Endothelial cell of umbilical vein (primary cell): ENCODE measurements at regions not wholly inside any gene's neighbourhood (a gene's known extent, or its start where the extent isn't known, plus 50 kb on each side); places are given as distances from the start of the nearest gene placed in this dataset.
"Not testable (repeated sequence)": the region's sequence is repeated elsewhere in the genome, so short reads cannot be mapped to it uniquely, and the experiment has no call there.

ENCODE experiments used
- BruUV-seq: library from RNA; stranded (reverse); fragments of 400-500 nt; replicated peaks from 2 replicates; lab custom pipeline; 2021; lab: Mats Ljungman, UMichigan
- CTCF ChIA-PET: fragments of 300-600, 350-600 bp; sonication (Branson Sonifier 250); formaldehyde crosslinking; loops from one replicate; lab custom pipeline; 2021; ENCODE audit warnings: antibody characterized with exemption, inconsistent platforms; lab: Charles Lee
- POLR2A ChIA-PET: fragments of 300-600, 350-600 bp; sonication (Branson Sonifier 250); formaldehyde crosslinking; loops from one replicate; lab custom pipeline; 2021; ENCODE audit warnings: antibody characterized with exemption, inconsistent platforms; lab: Charles Lee
- DNase-seq: peaks from one replicate; pipeline ENCODE4 v3.0.0-alpha.2; 2011; ENCODE audit warnings: low read depth, low spot score
- FAIRE-seq: peaks from 2 replicates; lab custom pipeline; 2011; peaks lifted over from hg19 to GRCh38; lab: Jason Lieb, UNC
- H2AFZ ChIP-seq: 2 replicates; pipeline ENCODE4 v1.6.0; 2012; ENCODE audit warnings: low read depth, low read length, control low read depth, inconsistent platforms
- H3K27ac ChIP-seq: 2 replicates; pipeline ENCODE4 v1.5.1; 2011; ENCODE audit warnings: low read depth, mild to moderate bottlenecking, control low read depth, low read length, moderate library complexity; ENCODE audit not compliant: insufficient read depth
- H3K27me3 ChIP-seq, 2 experiments: 2 replicates each; pipeline versions ENCODE4 v1.6.0 to v1.6.1; 2011; ENCODE audit warnings: low read length in 2 of 2, mixed read lengths in 1 of 2; ENCODE audit not compliant: control insufficient read depth in 2 of 2, insufficient read depth in 2 of 2
- H3K36me3 ChIP-seq, 2 experiments: 2 replicates in 1 of 2; 3 replicates in 1 of 2; pipeline ENCODE4 v1.5.1; 2011; ENCODE audit warnings: low read length in 2 of 2, mild to moderate bottlenecking in 1 of 2, moderate library complexity in 1 of 2; ENCODE audit not compliant: control insufficient read depth in 2 of 2, insufficient read depth in 2 of 2; ENCODE audit errors: extremely low read depth in 1 of 2
- H3K4me1 ChIP-seq: 3 replicates; pipeline ENCODE4 v1.5.1; 2011; ENCODE audit warnings: mild to moderate bottlenecking, low read length; ENCODE audit not compliant: control insufficient read depth, insufficient read depth; ENCODE audit errors: extremely low read depth
- H3K4me2 ChIP-seq: 2 replicates; pipeline ENCODE4 v1.6.1; 2011; ENCODE audit warnings: low read length, control low read depth, mixed read lengths; ENCODE audit not compliant: insufficient read depth
- H3K4me3 ChIP-seq, 3 experiments: fragments of 200-600 bp in 1 of 3; sonication (generic), shearing (Covaris generic) in 1 of 3; replicated peaks in 1 of 3; 2 replicates each; pipeline ENCODE4 v1.5.1; 2011 to 2016; ENCODE audit warnings: control low read depth in 3 of 3, low read length in 3 of 3, mild to moderate bottlenecking in 2 of 3, inconsistent platforms in 1 of 3, low read depth in 1 of 3, moderate library complexity in 1 of 3; ENCODE audit not compliant: insufficient read depth in 1 of 3
- H3K79me2 ChIP-seq: 2 replicates; pipeline ENCODE4 v1.6.0; 2012; ENCODE audit warnings: low read length, inconsistent platforms; ENCODE audit not compliant: control insufficient read depth, insufficient read depth
- H3K9ac ChIP-seq: replicated peaks from 2 replicates; pipeline ENCODE3; 2011; ENCODE audit warnings: low read length, control low read depth; ENCODE audit not compliant: insufficient read depth; ENCODE audit errors: extremely low read depth
- H3K9me1 ChIP-seq: replicated peaks from 3 replicates; pipeline ENCODE4 v1.6.0; 2011; ENCODE audit warnings: mild to moderate bottlenecking, low read length; ENCODE audit not compliant: control insufficient read depth, insufficient read depth; ENCODE audit errors: extremely low read depth
- H3K9me3 ChIP-seq: replicated peaks from 2 replicates; pipeline ENCODE4 v1.5.1; 2012; ENCODE audit warnings: low read length, inconsistent platforms; ENCODE audit not compliant: control insufficient read depth, insufficient read depth
- H4K20me1 ChIP-seq: replicated peaks from 2 replicates; pipeline ENCODE3; 2011; ENCODE audit warnings: mild to moderate bottlenecking, low read length; ENCODE audit not compliant: control insufficient read depth, insufficient read depth; ENCODE audit errors: extremely low read depth
- CTCF ChIP-seq, 2 donors: IDR thresholded peaks; 1 replicate in 1 of 2; 2 replicates in 1 of 2; pipeline ENCODE4 v1.5.1; 2011; ENCODE audit warnings: low read length in 2 of 2, mild to moderate bottlenecking in 2 of 2, moderate library complexity in 2 of 2, control low read depth in 1 of 2, inconsistent platforms in 1 of 2, low read depth in 1 of 2; ENCODE audit not compliant: insufficient read depth in 1 of 2; ENCODE audit errors: extremely low read depth in 1 of 2
- EZH2 ChIP-seq: IDR thresholded peaks from 2 replicates; pipeline ENCODE4 v1.6.1; 2012; ENCODE audit warnings: borderline replicate concordance, low read depth, mild to moderate bottlenecking, moderate library complexity, low read length, inconsistent platforms; ENCODE audit not compliant: severe bottlenecking
- FOS ChIP-seq: IDR thresholded peaks from 2 replicates; pipeline ENCODE4 v1.6.1; 2011; ENCODE audit warnings: mild to moderate bottlenecking, low read length, moderate library complexity, borderline replicate concordance; ENCODE audit not compliant: insufficient read depth
- GATA2 ChIP-seq: IDR thresholded peaks from 2 replicates; pipeline ENCODE4 v1.7.0; 2011; ENCODE audit warnings: low read depth, mild to moderate bottlenecking, moderate library complexity, mixed read lengths, low read length; ENCODE audit not compliant: insufficient read length, insufficient read depth
- JUN ChIP-seq: IDR thresholded peaks from 2 replicates; pipeline ENCODE4 v1.6.1; 2011; ENCODE audit warnings: borderline replicate concordance, low read depth; ENCODE audit not compliant: insufficient read length, insufficient read depth
- MAX ChIP-seq: IDR thresholded peaks from 2 replicates; pipeline ENCODE4 v1.6.1; 2011; ENCODE audit not compliant: insufficient read depth, insufficient read length
- MYC ChIP-seq: IDR thresholded peaks from one replicate; pipeline ENCODE4 v1.6.1; 2011; ENCODE audit warnings: mild to moderate bottlenecking, low read depth, low read length
- POLR2A ChIP-seq: IDR thresholded peaks from 2 replicates; pipeline ENCODE4 v1.6.1; 2012; ENCODE audit warnings: low read depth, mild to moderate bottlenecking, control low read depth, low read length
- dilution Hi-C: fragments of 300-500 bp; cut with MboI; formaldehyde crosslinking; loops from one replicate; pipeline ENCODE4 v1.15.0; 2019; ENCODE audit warnings: low sequenced_read_pairs; ENCODE audit not compliant: extremely low pct_ligation_motif_present
- intact Hi-C: fragments of 100-400 bp; cut with micrococcal nuclease; formaldehyde crosslinking; loops from one replicate; pipeline ENCODE4 v1.10.0; 2022

GRCh38 chr17:26775219-26775822 lies 518.6 kb upstream of the WSB1 start:
- dilution Hi-C loops = no loop called here
- CTCF ChIA-PET = no interaction called here
- POLR2A ChIA-PET = no interaction called here

GRCh38 chr17:26780187-26780814 lies 513.6 kb upstream of the WSB1 start:
- H3K27ac ChIP-seq, H4K20me1 ChIP-seq, H2AFZ ChIP-seq, H3K9ac ChIP-seq, intact Hi-C loops, CTCF ChIA-PET, H3K79me2 ChIP-seq, H3K36me3 ChIP-seq, BruUV-seq, FAIRE-seq, H3K4me3 ChIP-seq, H3K9me1 ChIP-seq, dilution Hi-C loops, H3K4me2 ChIP-seq, H3K4me1 ChIP-seq, DNase-seq, POLR2A ChIA-PET, H3K9me3 ChIP-seq, H3K27me3 ChIP-seq: not testable (repeated sequence)

More at GRCh38 chr17:26775219-26775822, 518.6 kb upstream of the WSB1 start:
- Histone ChIP-seq H3K4me1 (no peaks in the 10 kb centered on the region), H3K4me2 (no peak overlapping the region), H3K36me3 (no peaks in the 10 kb centered on the region), H2AFZ (no peak overlapping the region), H3K4me3 (no peak overlapping the region), H3K27me3 (no peaks in the 10 kb centered on the region), H3K9me3 (no peaks in the 10 kb centered on the region), H3K27ac (no peak overlapping the region), H3K9me1 (no peaks in the 10 kb centered on the region), H3K9ac (no peak overlapping the region), H3K79me2 (no peaks in the 10 kb centered on the region), H4K20me1 (no peaks in the 10 kb centered on the region)
- no peak for TF ChIP-seq EZH2
- no peak for TF ChIP-seq GATA2
- no peak for TF ChIP-seq POLR2A
- no peak for TF ChIP-seq CTCF (IDR thresholded peaks at IDR 0.05; ENCODE audit: extremely low read depth in 1 of 2, insufficient read depth in 1 of 2, low read depth in 1 of 2, low read length in 2 of 2)
- TF ChIP-seq MYC = no peak
- TF ChIP-seq MAX = no peak
- no peak for TF ChIP-seq FOS
- TF ChIP-seq JUN = no peak
- no peak for DNase-seq
- no peak for FAIRE-seq
- BruUV-seq = no TSS peak
- intact Hi-C loops = no loop called here
